ENCODE measurements at regions not wholly inside any gene's neighbourhood (a gene's known extent, or its start where the extent isn't known, plus 50 kb on each side); places are given as distances from the start of the nearest gene placed in this dataset.
"Not testable (repeated sequence)": the region's sequence is repeated elsewhere in the genome, so short reads cannot be mapped to it uniquely, and the experiment has no call there.

- DNase-seq: peak; percentile 98
Observed at GRCh38 chr14:56422703-56423213, 156.8 kb upstream of the TMEM260 start.

GRCh38 chr14:56423544-56423943 is 156.1 kb upstream of the TMEM260 start:
- no peak for DNase-seq

- no peak for DNase-seq
Observed at GRCh38 chr14:56431013-56431412, 148.6 kb upstream of the TMEM260 start.

- no peak for DNase-seq
Observed at GRCh38 chr14:56449670-56450213, 129.9 kb upstream of the TMEM260 start.

- DNase-seq: no peak
Observed at GRCh38 chr14:56452940-56453339, 126.7 kb upstream of the TMEM260 start.

GRCh38 chr14:56454680-56455079 is 124.9 kb upstream of the TMEM260 start:
- DNase-seq: not testable (repeated sequence)

GRCh38 chr14:56460469-56460868 is 119.1 kb upstream of the TMEM260 start:
- DNase-seq: no peak

- DNase-seq: no peak
Observed at GRCh38 chr14:56461276-56462275, 118.0 kb upstream of the TMEM260 start.

GRCh38 chr14:56463271-56463890 is 116.2 kb upstream of the TMEM260 start:
- no peak for DNase-seq

- DNase-seq: no peak
Observed at GRCh38 chr14:56471056-56471455, 108.5 kb upstream of the TMEM260 start.

- DNase-seq: peak; percentile 62
Observed at GRCh38 chr14:56474419-56475022, 105.1 kb upstream of the TMEM260 start.

GRCh38 chr14:56482310-56482911 is 97.2 kb upstream of the TMEM260 start:
- DNase-seq: peak; percentile 55

GRCh38 chr14:56487090-56487667 is 92.4 kb upstream of the TMEM260 start:
- peak; percentile 45 for DNase-seq

- no peak for DNase-seq
Observed at GRCh38 chr14:56487761-56488160, 91.8 kb upstream of the TMEM260 start.

- DNase-seq: no peak
Observed at GRCh38 chr14:56488306-56488705, 91.3 kb upstream of the TMEM260 start.

GRCh38 chr14:56490379-56490778 is 89.2 kb upstream of the TMEM260 start:
- DNase-seq: peak; percentile 66

GRCh38 chr14:56491299-56492285 is 88.0 kb upstream of the TMEM260 start:
- peak; percentile 78 for DNase-seq

- peak; percentile 44 for DNase-seq
Observed at GRCh38 chr14:56494167-56494566, 85.4 kb upstream of the TMEM260 start.

GRCh38 chr14:56498112-56498511 is 81.5 kb upstream of the TMEM260 start:
- DNase-seq: no peak

- no peak for DNase-seq
Observed at GRCh38 chr14:56501909-56502530, 77.6 kb upstream of the TMEM260 start.

GRCh38 chr14:56505361-56505760 is 74.2 kb upstream of the TMEM260 start:
- no peak for DNase-seq
